ENCODE measurements at regions not wholly inside any gene's neighbourhood (a gene's known extent, or its start where the extent isn't known, plus 50 kb on each side); places are given as distances from the start of the nearest gene placed in this dataset.

GRCh38 chr2:240199133-240199870 is 58.8 kb upstream of the OTOS start:
- peaks cover 11% of the 10 kb centered on the region for H3K27me3 ChIP-seq (ENCODE audit: insufficient read depth, low read length, poor library complexity)

DNA sequence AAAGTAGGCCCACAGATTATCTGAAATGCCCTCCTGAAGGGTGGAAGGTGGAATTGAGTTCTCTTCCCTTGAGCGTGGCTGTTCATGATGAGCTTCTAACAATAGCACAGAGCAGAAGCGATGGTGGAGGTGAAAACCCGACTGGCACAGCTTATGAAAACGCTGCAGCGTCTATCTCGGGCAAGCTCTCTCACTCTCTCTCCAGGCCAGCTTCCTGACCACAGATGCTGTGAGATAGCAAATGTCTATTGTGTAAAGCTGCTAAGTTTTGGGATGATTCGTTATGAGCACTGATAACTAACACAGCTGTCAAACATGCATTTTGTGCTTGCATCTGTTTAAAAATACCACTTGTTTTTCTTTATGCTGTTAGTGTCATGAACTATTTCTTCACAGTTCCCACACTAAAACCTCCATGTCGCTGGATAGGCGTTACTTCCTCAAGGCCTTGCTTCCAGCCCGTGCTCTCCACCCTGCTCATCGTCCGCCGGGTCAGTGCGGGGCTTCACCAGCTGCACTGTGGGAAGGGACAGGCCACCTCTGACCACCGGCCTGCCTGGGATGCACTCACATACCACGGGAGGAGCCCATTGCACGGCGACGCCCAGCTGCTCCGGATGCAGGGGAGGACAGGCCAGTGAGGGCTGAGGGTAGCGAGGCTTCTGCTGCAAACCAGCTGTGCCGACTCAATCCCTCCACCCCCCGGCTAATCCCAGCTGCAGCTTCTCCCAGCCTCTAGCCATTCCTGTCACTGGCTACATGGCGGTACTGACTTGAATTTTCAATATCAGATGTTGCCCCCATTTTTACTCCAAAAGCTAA is 60.0 kb upstream of the OTOS start:
- Histone ChIP-seq H3K27me3 (ENCODE audit: insufficient read depth, low read length, poor library complexity) (peaks cover 11% of the 10 kb centered on the region), H3K27ac (ENCODE audit: low read length) (no peak overlapping the region), H2AFZ (ENCODE audit: low read depth, low read length) (no peak overlapping the region), H3K4me1 (ENCODE audit: insufficient read depth, low read length) (no peaks in the 10 kb centered on the region), H3K4me2 (ENCODE audit: insufficient read depth, low read length) (no peak overlapping the region), H4K20me1 (ENCODE audit: insufficient read depth, low read length) (peaks cover 7% of the 10 kb centered on the region; the same call in 1 of the 2 replicates), H3K4me3 (ENCODE audit: low read depth in 1 of 2, low read length in 2 of 2) (no peak overlapping the region), H3K9ac (ENCODE audit: low read depth, low read length) (no peak overlapping the region), H3K9me3 (ENCODE audit: insufficient read depth, low read length, severe bottlenecking) (no peaks in the 10 kb centered on the region), H3K36me3 (ENCODE audit: insufficient read depth, low read length) (no peaks in the 10 kb centered on the region), H3K79me2 (ENCODE audit: insufficient read depth, low read length) (no peaks in the 10 kb centered on the region)
- DNase-seq (no peak), ATAC-seq (ENCODE audit: insufficient read depth, low read depth) (no peak)
- no peak for TF ChIP-seq EZH2 (IDR thresholded peaks at IDR 0.05; ENCODE audit: borderline replicate concordance, low read depth, low read length, severe bottlenecking)
- TF ChIP-seq, protein P1, sequence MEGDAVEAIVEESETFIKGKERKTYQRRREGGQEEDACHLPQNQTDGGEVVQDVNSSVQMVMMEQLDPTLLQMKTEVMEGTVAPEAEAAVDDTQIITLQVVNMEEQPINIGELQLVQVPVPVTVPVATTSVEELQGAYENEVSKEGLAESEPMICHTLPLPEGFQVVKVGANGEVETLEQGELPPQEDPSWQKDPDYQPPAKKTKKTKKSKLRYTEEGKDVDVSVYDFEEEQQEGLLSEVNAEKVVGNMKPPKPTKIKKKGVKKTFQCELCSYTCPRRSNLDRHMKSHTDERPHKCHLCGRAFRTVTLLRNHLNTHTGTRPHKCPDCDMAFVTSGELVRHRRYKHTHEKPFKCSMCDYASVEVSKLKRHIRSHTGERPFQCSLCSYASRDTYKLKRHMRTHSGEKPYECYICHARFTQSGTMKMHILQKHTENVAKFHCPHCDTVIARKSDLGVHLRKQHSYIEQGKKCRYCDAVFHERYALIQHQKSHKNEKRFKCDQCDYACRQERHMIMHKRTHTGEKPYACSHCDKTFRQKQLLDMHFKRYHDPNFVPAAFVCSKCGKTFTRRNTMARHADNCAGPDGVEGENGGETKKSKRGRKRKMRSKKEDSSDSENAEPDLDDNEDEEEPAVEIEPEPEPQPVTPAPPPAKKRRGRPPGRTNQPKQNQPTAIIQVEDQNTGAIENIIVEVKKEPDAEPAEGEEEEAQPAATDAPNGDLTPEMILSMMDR (IDR thresholded peaks at IDR 0.05; ENCODE audit: borderline replicate concordance, extremely low read depth, low read length, poor library complexity, severe bottlenecking): no peak

More at GRCh38 chr2:240199133-240199870, 58.8 kb upstream of the OTOS start:
- no peak overlapping the region for H3K4me3 ChIP-seq (ENCODE audit: low read depth in 1 of 2, low read length in 2 of 2)
- no peaks in the 10 kb centered on the region for H3K4me1 ChIP-seq (ENCODE audit: insufficient read depth, low read length)
- no peak overlapping the region for H3K4me2 ChIP-seq (ENCODE audit: insufficient read depth, low read length)
- no peaks in the 10 kb centered on the region for H3K36me3 ChIP-seq (ENCODE audit: insufficient read depth, low read length)
- H3K27ac ChIP-seq (ENCODE audit: low read length): no peak overlapping the region
- H3K79me2 ChIP-seq (ENCODE audit: insufficient read depth, low read length): no peaks in the 10 kb centered on the region
- H2AFZ ChIP-seq (ENCODE audit: low read depth, low read length): no peak overlapping the region
- H3K9me3 ChIP-seq (ENCODE audit: insufficient read depth, low read length, severe bottlenecking): no peaks in the 10 kb centered on the region
- ATAC-seq (ENCODE audit: insufficient read depth, low read depth) (no peak), DNase-seq (no peak)
- TF ChIP-seq, protein P1 (IDR thresholded peaks at IDR 0.05; ENCODE audit: borderline replicate concordance, extremely low read depth, low read length, poor library complexity, severe bottlenecking): no peak
- no peak for TF ChIP-seq EZH2 (IDR thresholded peaks at IDR 0.05; ENCODE audit: borderline replicate concordance, low read depth, low read length, severe bottlenecking)
- peaks cover 7% of the 10 kb centered on the region; the same call in 1 of the 2 replicates for H4K20me1 ChIP-seq (ENCODE audit: insufficient read depth, low read length)
- no peak overlapping the region for H3K9ac ChIP-seq (ENCODE audit: low read depth, low read length)

GRCh38 chr2:240201866-240202265 is 61.4 kb upstream of the OTOS start:
- TF ChIP-seq, protein P1 (IDR thresholded peaks at IDR 0.05; ENCODE audit: borderline replicate concordance, extremely low read depth, low read length, poor library complexity, severe bottlenecking): no peak
- no peak for TF ChIP-seq EZH2 (IDR thresholded peaks at IDR 0.05; ENCODE audit: borderline replicate concordance, low read depth, low read length, severe bottlenecking)
- H3K4me1 ChIP-seq (ENCODE audit: insufficient read depth, low read length): no peaks in the 10 kb centered on the region
- H3K27ac ChIP-seq (ENCODE audit: low read length): no peak overlapping the region
- no peaks in the 10 kb centered on the region for H3K79me2 ChIP-seq (ENCODE audit: insufficient read depth, low read length)
- H3K4me2 ChIP-seq (ENCODE audit: insufficient read depth, low read length): no peak overlapping the region
- H3K9ac ChIP-seq (ENCODE audit: low read depth, low read length): no peak overlapping the region
- no peaks in the 10 kb centered on the region for H3K9me3 ChIP-seq (ENCODE audit: insufficient read depth, low read length, severe bottlenecking)
- DNase-seq (no peak), ATAC-seq (ENCODE audit: insufficient read depth, low read depth) (no peak)
- H3K36me3 ChIP-seq (ENCODE audit: insufficient read depth, low read length): no peaks in the 10 kb centered on the region
- H3K27me3 ChIP-seq (ENCODE audit: insufficient read depth, low read length, poor library complexity): peaks cover 11% of the 10 kb centered on the region
- H2AFZ ChIP-seq (ENCODE audit: low read depth, low read length): no peak overlapping the region
- H3K4me3 ChIP-seq (ENCODE audit: low read depth in 1 of 2, low read length in 2 of 2): no peak overlapping the region
- peaks cover 7% of the 10 kb centered on the region; the same call in 1 of the 2 replicates for H4K20me1 ChIP-seq (ENCODE audit: insufficient read depth, low read length)
